DND-41 (cell line): ENCODE measurements at regions not wholly inside any gene's neighbourhood (a gene's known extent, or its start where the extent isn't known, plus 50 kb on each side); places are given as distances from the start of the nearest gene placed in this dataset.

Experiments
- ATAC-seq: fragments of 200-7000 bp; cut with Tn5 transposase; 3 replicates; pipeline ENCODE4 v1.9.1; 2021; ENCODE audit warnings: low read depth; ENCODE audit not compliant: insufficient read depth
- DNase-seq: peaks from one replicate; pipeline ENCODE4 v3.0.0-alpha.2; 2020
- H2AFZ ChIP-seq: 2 replicates; pipeline ENCODE4 v1.6.0; 2012; ENCODE audit warnings: low read depth, low read length
- H3K27ac ChIP-seq: 2 replicates; pipeline ENCODE4 v1.5.1; 2012; ENCODE audit warnings: low read length, inconsistent platforms
- H3K27me3 ChIP-seq: fragments of 200-600 bp; sonication (generic); 2 replicates; pipeline ENCODE4 v1.6.0; 2012; ENCODE audit warnings: low read length, mild to moderate bottlenecking, inconsistent platforms; ENCODE audit not compliant: insufficient read depth, poor library complexity
- H3K36me3 ChIP-seq: 2 replicates; pipeline ENCODE4 v1.5.1; 2012; ENCODE audit warnings: low read length, inconsistent platforms; ENCODE audit not compliant: insufficient read depth
- H3K4me1 ChIP-seq: 2 replicates; pipeline ENCODE4 v1.5.1; 2012; ENCODE audit warnings: mild to moderate bottlenecking, low read length; ENCODE audit not compliant: insufficient read depth
- H3K4me2 ChIP-seq: 2 replicates; pipeline ENCODE4 v1.6.0; 2012; ENCODE audit warnings: mild to moderate bottlenecking, moderate library complexity, low read length, inconsistent platforms; ENCODE audit not compliant: insufficient read depth
- H3K4me3 ChIP-seq, 2 experiments: fragments of 200-600 bp in 1 of 2; shearing (Covaris generic) in 1 of 2; 2 replicates each; pipeline ENCODE4 v1.5.1; 2012 to 2016; ENCODE audit warnings: inconsistent platforms in 2 of 2, low read length in 2 of 2, mild to moderate bottlenecking in 2 of 2, low read depth in 1 of 2, moderate library complexity in 1 of 2
- H3K79me2 ChIP-seq: 2 replicates; pipeline ENCODE4 v1.6.0; 2012; ENCODE audit warnings: low read length, inconsistent platforms; ENCODE audit not compliant: insufficient read depth
- H3K9ac ChIP-seq: 2 replicates; pipeline ENCODE4 v1.6.0; 2012; ENCODE audit warnings: low read depth, mild to moderate bottlenecking, inconsistent platforms, low read length, moderate library complexity
- H3K9me3 ChIP-seq: 2 replicates; pipeline ENCODE4 v1.5.1; 2012; ENCODE audit warnings: low read length, moderate library complexity, mild to moderate bottlenecking, inconsistent platforms; ENCODE audit not compliant: insufficient read depth, severe bottlenecking
- H4K20me1 ChIP-seq: 2 replicates; pipeline ENCODE4 v1.6.0; 2012; ENCODE audit warnings: low read length; ENCODE audit not compliant: insufficient read depth
- EZH2 ChIP-seq: IDR thresholded peaks from 3 replicates; pipeline ENCODE4 v1.6.1; 2012; ENCODE audit warnings: borderline replicate concordance, low read depth, mild to moderate bottlenecking, moderate library complexity, low read length, inconsistent platforms; ENCODE audit not compliant: severe bottlenecking
- TF ChIP-seq, protein P1 (sequence below): IDR thresholded peaks from 2 replicates; pipeline ENCODE4 v1.5.1; 2012; ENCODE audit warnings: borderline replicate concordance, low read length, moderate library complexity, mild to moderate bottlenecking; ENCODE audit not compliant: poor library complexity, severe bottlenecking; ENCODE audit errors: extremely low read depth

- Histone ChIP-seq H3K9me3 (no peaks in the 10 kb centered on the region), H3K79me2 (no peaks in the 10 kb centered on the region), H3K36me3 (no peaks in the 10 kb centered on the region), H2AFZ (no peak overlapping the region), H3K4me2 (no peak overlapping the region), H4K20me1 (no peaks in the 10 kb centered on the region), H3K4me1 (no peaks in the 10 kb centered on the region), H3K9ac (no peak overlapping the region), H3K27ac (no peak overlapping the region), H3K27me3 (no peaks in the 10 kb centered on the region), H3K4me3 (no peak overlapping the region)
- DNase-seq, result no peak
- ATAC-seq, result no peak
- TF ChIP-seq EZH2, result no peak
- TF ChIP-seq, protein P1, sequence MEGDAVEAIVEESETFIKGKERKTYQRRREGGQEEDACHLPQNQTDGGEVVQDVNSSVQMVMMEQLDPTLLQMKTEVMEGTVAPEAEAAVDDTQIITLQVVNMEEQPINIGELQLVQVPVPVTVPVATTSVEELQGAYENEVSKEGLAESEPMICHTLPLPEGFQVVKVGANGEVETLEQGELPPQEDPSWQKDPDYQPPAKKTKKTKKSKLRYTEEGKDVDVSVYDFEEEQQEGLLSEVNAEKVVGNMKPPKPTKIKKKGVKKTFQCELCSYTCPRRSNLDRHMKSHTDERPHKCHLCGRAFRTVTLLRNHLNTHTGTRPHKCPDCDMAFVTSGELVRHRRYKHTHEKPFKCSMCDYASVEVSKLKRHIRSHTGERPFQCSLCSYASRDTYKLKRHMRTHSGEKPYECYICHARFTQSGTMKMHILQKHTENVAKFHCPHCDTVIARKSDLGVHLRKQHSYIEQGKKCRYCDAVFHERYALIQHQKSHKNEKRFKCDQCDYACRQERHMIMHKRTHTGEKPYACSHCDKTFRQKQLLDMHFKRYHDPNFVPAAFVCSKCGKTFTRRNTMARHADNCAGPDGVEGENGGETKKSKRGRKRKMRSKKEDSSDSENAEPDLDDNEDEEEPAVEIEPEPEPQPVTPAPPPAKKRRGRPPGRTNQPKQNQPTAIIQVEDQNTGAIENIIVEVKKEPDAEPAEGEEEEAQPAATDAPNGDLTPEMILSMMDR, result no peak
These were observed 888.4 kb upstream of the GJE1 start for GRCh38 chr6:141244366-141244765.

- Histone ChIP-seq H3K27me3 (no peaks in the 10 kb centered on the region), H3K9ac (no peak overlapping the region), H3K27ac (no peak overlapping the region), H3K4me3 (no peak overlapping the region), H3K4me2 (no peak overlapping the region), H3K79me2 (no peaks in the 10 kb centered on the region), H4K20me1 (no peaks in the 10 kb centered on the region), H3K36me3 (no peaks in the 10 kb centered on the region), H2AFZ (no peak overlapping the region), H3K4me1 (no peaks in the 10 kb centered on the region), H3K9me3 (no peaks in the 10 kb centered on the region)
- no peak for DNase-seq
- TF ChIP-seq EZH2, result no peak
- TF ChIP-seq, protein P1, result no peak
- ATAC-seq, result no peak
These were observed 889.8 kb upstream of the GJE1 start for GRCh38 chr6:141242957-141243356.

DNA sequence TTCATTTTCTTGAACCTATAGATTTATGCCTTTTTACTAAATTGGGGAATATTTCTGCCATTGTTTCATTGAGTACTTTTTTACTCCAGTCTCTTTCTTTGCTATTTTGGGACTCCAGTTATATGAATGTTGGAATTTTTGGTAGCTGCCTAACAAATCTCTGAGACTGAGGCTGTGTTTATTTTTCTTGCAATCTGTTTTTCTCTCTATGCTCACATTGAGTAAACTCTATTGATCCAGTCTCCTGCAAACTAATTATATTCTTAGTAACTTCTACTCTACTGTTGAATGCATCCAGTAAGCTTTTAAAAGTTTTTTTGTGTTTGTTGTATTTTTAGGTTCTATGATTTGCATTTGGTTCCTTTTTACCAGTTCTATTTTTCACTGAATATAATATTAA, 903.4 kb upstream of the GJE1 start:
- Histone ChIP-seq H3K27me3 (no peaks in the 10 kb centered on the region), H3K9ac (no peak overlapping the region), H2AFZ (no peak overlapping the region), H3K9me3 (no peaks in the 10 kb centered on the region), H3K27ac (no peak overlapping the region), H4K20me1 (no peaks in the 10 kb centered on the region), H3K79me2 (no peaks in the 10 kb centered on the region), H3K4me1 (no peaks in the 10 kb centered on the region), H3K36me3 (no peaks in the 10 kb centered on the region), H3K4me3 (no peak overlapping the region), H3K4me2 (no peak overlapping the region)
- TF ChIP-seq EZH2, result no peak
- TF ChIP-seq, protein P1, result no peak
- DNase-seq (no peak), ATAC-seq (no peak)

- no peak for ATAC-seq
- Histone ChIP-seq H3K4me2 (no peak overlapping the region), H3K27ac (no peak overlapping the region), H2AFZ (no peak overlapping the region), H3K27me3 (no peaks in the 10 kb centered on the region), H3K79me2 (no peaks in the 10 kb centered on the region), H3K4me3 (no peak overlapping the region), H4K20me1 (no peaks in the 10 kb centered on the region), H3K4me1 (no peaks in the 10 kb centered on the region), H3K9me3 (no peaks in the 10 kb centered on the region), H3K9ac (no peak overlapping the region), H3K36me3 (no peaks in the 10 kb centered on the region)
- DNase-seq, result no peak
- no peak for TF ChIP-seq EZH2
- TF ChIP-seq, protein P1, result no peak
These were observed 914.1 kb upstream of the GJE1 start for GRCh38 chr6:141218583-141218982.
